K562 (cell line): ENCODE measurements at regions not wholly inside any gene's neighbourhood (a gene's known extent, or its start where the extent isn't known, plus 50 kb on each side); places are given as distances from the start of the nearest gene placed in this dataset.

Experiments used
- ATAC-seq: fragments of 200-7000 bp; cut with Tn5 transposase; 3 replicates; pipeline ENCODE4 v1.9.1; 2020; ENCODE audit warnings: moderate library complexity
- BruUV-seq: library from RNA; stranded (reverse); fragments of 400-500 nt; replicated peaks from 2 replicates; lab custom pipeline; 2021; lab: Mats Ljungman, UMichigan
- CTCF ChIA-PET: fragments of 300-600 bp; formaldehyde crosslinking; extraction: SDS; loops from one replicate; lab custom pipeline; 2021; ENCODE audit warnings: low intra/inter-chr PET ratio; lab: Yijun Ruan, JAX
- POLR2A ChIA-PET: fragments of 300-600, 350-650 bp; sonication (Branson Sonifier 250); formaldehyde crosslinking; extraction: SDS; loops from one replicate; lab custom pipeline; 2021; ENCODE audit warnings: antibody characterized with exemption, inconsistent platforms; lab: Yijun Ruan, JAX
- DNase-seq, 4 experiments: peaks; one replicate each; pipeline versions ENCODE4 v3.0.0 to v3.0.0-alpha.2; 2011 to 2018; ENCODE audit warnings: low spot score in 3 of 4, mixed read lengths in 3 of 4; ENCODE audit errors: extremely low read depth in 1 of 4
- FAIRE-seq: peaks from 2 replicates; lab custom pipeline; 2011; peaks lifted over from hg19 to GRCh38; lab: Jason Lieb, UNC
- H2AFZ ChIP-seq: 2 replicates; pipeline ENCODE4 v1.6.0; 2011; ENCODE audit warnings: low read depth, low read length, control low read depth, inconsistent platforms
- H3K27ac ChIP-seq: fragments of 200-600 bp; 3 replicates; pipeline ENCODE4 v1.8.0; 2011; ENCODE audit warnings: low read depth, mild to moderate bottlenecking, control low read depth, inconsistent platforms, low read length, moderate library complexity, mixed read lengths; ENCODE audit errors: extremely low read depth
- H3K27me3 ChIP-seq, 2 experiments: fragments of 300-600 bp in 1 of 2; 2 replicates in 1 of 2; 3 replicates in 1 of 2; pipeline versions ENCODE4 v1.6.0 to v1.8.0; 2011; ENCODE audit warnings: inconsistent platforms in 2 of 2, low read length in 2 of 2, mild to moderate bottlenecking in 1 of 2, mixed read lengths in 1 of 2, moderate library complexity in 1 of 2; ENCODE audit not compliant: control insufficient read depth in 2 of 2, insufficient read depth in 2 of 2
- H3K36me3 ChIP-seq: fragments of 300-600 bp; 3 replicates; pipeline ENCODE4 v1.8.0; 2011; ENCODE audit warnings: mild to moderate bottlenecking, low read length, inconsistent platforms; ENCODE audit not compliant: control insufficient read depth, insufficient read depth
- H3K4me1 ChIP-seq, 2 experiments: fragments of 200-600 bp in 1 of 2; replicated peaks in 1 of 2; 2 replicates in 1 of 2; 3 replicates in 1 of 2; pipeline versions ENCODE4 v1.5.1 to v1.8.0; 2011; ENCODE audit warnings: inconsistent platforms in 2 of 2, low read length in 2 of 2, mild to moderate bottlenecking in 1 of 2, mixed read lengths in 1 of 2, moderate library complexity in 1 of 2; ENCODE audit not compliant: control insufficient read depth in 2 of 2, insufficient read depth in 2 of 2
- H3K4me2 ChIP-seq: 2 replicates; pipeline ENCODE4 v1.6.1; 2011; ENCODE audit warnings: low read length, control low read depth, inconsistent platforms, mixed read lengths; ENCODE audit not compliant: insufficient read depth
- H3K4me3 ChIP-seq: fragments of 200-600 bp; sonication (generic), shearing (Covaris generic); 2 replicates; pipeline ENCODE4 v1.5.1; 2016; ENCODE audit warnings: control low read depth, inconsistent platforms
- H3K79me2 ChIP-seq: fragments of 200-600 bp; 3 replicates; pipeline ENCODE4 v1.8.0; 2011; ENCODE audit warnings: low read length, inconsistent platforms; ENCODE audit not compliant: control insufficient read depth, insufficient read depth
- H3K9ac ChIP-seq, 2 experiments: 2 replicates each; pipeline versions ENCODE4 v1.6.0 to v1.6.1; 2011; ENCODE audit warnings: low read depth in 2 of 2, low read length in 2 of 2, control low read depth in 1 of 2, inconsistent platforms in 1 of 2, mild to moderate bottlenecking in 1 of 2, mixed read lengths in 1 of 2; ENCODE audit not compliant: insufficient read depth in 1 of 2
- H3K9me1 ChIP-seq: one replicate; pipeline ENCODE4 v1.6.0; 2011; ENCODE audit warnings: inconsistent platforms, mild to moderate bottlenecking, low read length, moderate library complexity; ENCODE audit not compliant: control insufficient read depth, insufficient read depth
- H3K9me3 ChIP-seq: replicated peaks from 2 replicates; pipeline ENCODE4 v1.5.1; 2011; ENCODE audit warnings: low read depth, low read length, inconsistent platforms; ENCODE audit not compliant: control insufficient read depth, insufficient read depth
- H4K20me1 ChIP-seq: replicated peaks from 2 replicates; pipeline ENCODE4 v1.6.1; 2011; ENCODE audit warnings: low read length, inconsistent platforms, mixed read lengths; ENCODE audit not compliant: control insufficient read depth, insufficient read depth
- CREB5 ChIP-seq: fragments of 250-450 bp; sonication (Bioruptor Pico); IDR thresholded peaks from 2 replicates; pipeline ENCODE4 v1.5.0; 2020; ENCODE audit warnings: mild to moderate bottlenecking
- KDM4B ChIP-seq, 2 experiments: fragments of 450-650 bp in 1 of 2; sonication (generic) in 1 of 2; IDR thresholded peaks; 2 replicates each; pipeline ENCODE4 v1.6.1; 2016 to 2017; ENCODE audit warnings: borderline replicate concordance in 2 of 2, antibody characterized with exemption in 1 of 2, low read depth in 1 of 2, mild to moderate bottlenecking in 1 of 2
- ZNF280A ChIP-seq: fragments of 450-650 bp; IDR thresholded peaks from 2 replicates; pipeline ENCODE4 v1.6.1; 2018; ENCODE audit warnings: mild to moderate bottlenecking, low read depth; ENCODE audit not compliant: partially characterized antibody
- ZNF449 ChIP-seq: fragments of 250-450 bp; sonication (Bioruptor Pico); IDR thresholded peaks from 2 replicates; pipeline ENCODE4 v1.8.0; 2022; ENCODE audit warnings: moderate library complexity, mild to moderate bottlenecking, inconsistent platforms
- WGBS: fragments of 100-300 bp; shearing (Covaris generic); methylation state at CpG from one replicate; pipeline ENCODE4 v1.1.6; 2016; ENCODE audit warnings: low coverage, mixed read lengths; ENCODE audit not compliant: insufficient coverage; ENCODE audit errors: missing lambda C conversion rate; 5-methylcytosine and 5-hydroxymethylcytosine counted together
- in situ Hi-C: fragments of 300-500 bp; cut with MboI; formaldehyde crosslinking; loops from 4 replicates; pipeline ENCODE4 v1.15.0; 2018; ENCODE audit warnings: inconsistent platforms, mixed read lengths
- intact Hi-C: fragments of 100-400 bp; cut with micrococcal nuclease; formaldehyde crosslinking; loops from 2 replicates; pipeline ENCODE4 v1.14.2; 2022
- TF ChIP-seq, protein P1 (sequence below): fragments of 450-650 bp; IDR thresholded peaks from 2 replicates; pipeline ENCODE4 v1.6.1; 2014; ENCODE audit warnings: low read depth, mild to moderate bottlenecking, moderate library complexity, borderline replicate concordance
- TF ChIP-seq, protein P2 (sequence below): sonication (generic); formaldehyde crosslinking; IDR thresholded peaks from 2 replicates; pipeline ENCODE4 v1.8.0; 2023; ENCODE audit warnings: mild to moderate bottlenecking, missing genetic modification reagents

GRCh38 chr7:93026425-93026824, 91.4 kb downstream of the SAMD9 start:
- no peaks in the 10 kb centered on the region for H4K20me1 ChIP-seq
- 8% methylated on average over 3 of the region's 3 CpGs for WGBS
- H3K79me2 ChIP-seq = no peaks in the 10 kb centered on the region
- ATAC-seq (no peak), DNase-seq (no peak), FAIRE-seq (no peak)
- no peak overlapping the region for H3K27ac ChIP-seq
- H3K9ac ChIP-seq = no peak overlapping the region
- H3K27me3 ChIP-seq = no peaks in the 10 kb centered on the region
- in situ Hi-C loops = no loop called here
- ChIA-PET POLR2A (interaction anchor here (0.6 to 1.2 kb wide), 3 partner anchors 10 to 251 kb away, joined by 3 read pairs; no protein-coding TSS in a partner anchor), CTCF (interaction anchor here (0.5 kb wide), 1 partner anchor 12 kb away, joined by 3 read pairs; no protein-coding TSS in a partner anchor)
- intact Hi-C loops = no loop called here
- H3K9me3 ChIP-seq = peaks cover 2% of the 10 kb centered on the region; the same call in 1 of the 2 replicates
- no peaks in the 10 kb centered on the region for H3K9me1 ChIP-seq
- H3K4me1 ChIP-seq = peaks cover 5% of the 10 kb centered on the region in 2 experiments; a peak in 3 of 5 replicates
- no peaks in the 10 kb centered on the region for H3K36me3 ChIP-seq
- TF ChIP-seq ZNF449 (CRISPR knock-in tag) = no peak
- no TSS peak for BruUV-seq
- no peak overlapping the region for H3K4me3 ChIP-seq
- H2AFZ ChIP-seq = no peak overlapping the region
- no peak overlapping the region for H3K4me2 ChIP-seq

- in situ Hi-C loops = no loop called here
- BruUV-seq = no TSS peak
- intact Hi-C loops = no loop called here
- DNase-seq (no peak), FAIRE-seq (no peak), ATAC-seq (no peak)
- Histone ChIP-seq H3K27me3 (no peaks in the 10 kb centered on the region), H3K27ac (no peak overlapping the region), H3K79me2 (no peaks in the 10 kb centered on the region), H3K9me1 (no peaks in the 10 kb centered on the region), H3K9ac (no peak overlapping the region), H3K4me3 (no peak overlapping the region), H3K4me2 (no peak overlapping the region), H4K20me1 (no peaks in the 10 kb centered on the region), H2AFZ (no peak overlapping the region), H3K36me3 (no peaks in the 10 kb centered on the region), H3K4me1 (peaks cover 5% of the 10 kb centered on the region in 2 experiments; a peak in 3 of 5 replicates), H3K9me3 (peaks cover 2% of the 10 kb centered on the region; the same call in 1 of the 2 replicates)
- WGBS = 55% methylated on average over 2 of the region's 2 CpGs
- POLR2A ChIA-PET = interaction anchor here (0.5 to 1.1 kb wide), 2 partner anchors 29 to 522 kb away, joined by 3 to 4 read pairs; no protein-coding TSS in a partner anchor
- CTCF ChIA-PET = no interaction called here
- TF ChIP-seq ZNF280A (no peak), CREB5 (no peak), KDM4B (IDR thresholded peaks at IDR 0.05; ENCODE audit: borderline replicate concordance in 2 of 2, low read depth in 1 of 2) (no peak)
- TF ChIP-seq, protein P1, sequence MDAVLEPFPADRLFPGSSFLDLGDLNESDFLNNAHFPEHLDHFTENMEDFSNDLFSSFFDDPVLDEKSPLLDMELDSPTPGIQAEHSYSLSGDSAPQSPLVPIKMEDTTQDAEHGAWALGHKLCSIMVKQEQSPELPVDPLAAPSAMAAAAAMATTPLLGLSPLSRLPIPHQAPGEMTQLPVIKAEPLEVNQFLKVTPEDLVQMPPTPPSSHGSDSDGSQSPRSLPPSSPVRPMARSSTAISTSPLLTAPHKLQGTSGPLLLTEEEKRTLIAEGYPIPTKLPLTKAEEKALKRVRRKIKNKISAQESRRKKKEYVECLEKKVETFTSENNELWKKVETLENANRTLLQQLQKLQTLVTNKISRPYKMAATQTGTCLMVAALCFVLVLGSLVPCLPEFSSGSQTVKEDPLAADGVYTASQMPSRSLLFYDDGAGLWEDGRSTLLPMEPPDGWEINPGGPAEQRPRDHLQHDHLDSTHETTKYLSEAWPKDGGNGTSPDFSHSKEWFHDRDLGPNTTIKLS = no peak
- TF ChIP-seq, protein P2, sequence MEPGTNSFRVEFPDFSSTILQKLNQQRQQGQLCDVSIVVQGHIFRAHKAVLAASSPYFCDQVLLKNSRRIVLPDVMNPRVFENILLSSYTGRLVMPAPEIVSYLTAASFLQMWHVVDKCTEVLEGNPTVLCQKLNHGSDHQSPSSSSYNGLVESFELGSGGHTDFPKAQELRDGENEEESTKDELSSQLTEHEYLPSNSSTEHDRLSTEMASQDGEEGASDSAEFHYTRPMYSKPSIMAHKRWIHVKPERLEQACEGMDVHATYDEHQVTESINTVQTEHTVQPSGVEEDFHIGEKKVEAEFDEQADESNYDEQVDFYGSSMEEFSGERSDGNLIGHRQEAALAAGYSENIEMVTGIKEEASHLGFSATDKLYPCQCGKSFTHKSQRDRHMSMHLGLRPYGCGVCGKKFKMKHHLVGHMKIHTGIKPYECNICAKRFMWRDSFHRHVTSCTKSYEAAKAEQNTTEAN = no peak
Measured at GRCh38 chr7:93025389-93025788, 92.4 kb downstream of the SAMD9 start.
